ENCODE measurements at regions not wholly inside any gene's neighbourhood (a gene's known extent, or its start where the extent isn't known, plus 50 kb on each side); places are given as distances from the start of the nearest gene placed in this dataset.

DNA sequence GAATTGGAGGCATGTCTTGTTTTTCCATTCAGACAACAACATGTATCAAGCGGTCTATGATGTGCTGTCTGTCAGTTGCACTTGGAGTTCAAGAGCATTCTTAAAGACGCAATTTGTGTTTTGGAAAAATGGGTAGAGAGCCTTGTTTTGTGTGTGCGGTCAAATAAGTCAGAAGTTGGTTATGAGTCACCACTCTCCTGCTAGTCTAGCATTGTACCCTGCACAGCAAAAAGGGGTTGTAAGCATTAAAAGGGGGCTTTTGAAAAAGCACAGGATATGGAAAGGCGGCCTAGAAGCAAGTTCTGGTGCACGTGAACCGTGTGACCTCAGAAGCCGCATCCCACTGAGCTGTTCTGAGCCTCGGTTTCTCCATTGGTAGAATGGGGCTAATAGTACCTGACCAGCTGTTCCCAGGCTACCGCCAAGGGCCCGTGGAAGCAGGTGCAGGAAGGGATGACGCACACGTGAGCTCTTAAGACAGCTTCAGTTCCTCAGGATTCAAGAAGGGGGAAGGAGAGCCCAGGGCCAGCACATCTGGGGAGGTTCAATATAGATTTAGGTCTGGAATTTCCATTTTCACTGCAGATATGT, 61.6 kb upstream of the SNX9 start:
- Histone ChIP-seq H3K9ac (ENCODE audit: low read depth, low read length) (no peak overlapping the region), H3K36me3 (ENCODE audit: insufficient read depth, low read length) (no peaks in the 10 kb centered on the region), H3K9me3 (ENCODE audit: control insufficient read depth, insufficient read depth, low read length) (no peaks in the 10 kb centered on the region), H3K4me1 (ENCODE audit: insufficient read depth, low read length) (peaks cover 54% of the 10 kb centered on the region)

DNA sequence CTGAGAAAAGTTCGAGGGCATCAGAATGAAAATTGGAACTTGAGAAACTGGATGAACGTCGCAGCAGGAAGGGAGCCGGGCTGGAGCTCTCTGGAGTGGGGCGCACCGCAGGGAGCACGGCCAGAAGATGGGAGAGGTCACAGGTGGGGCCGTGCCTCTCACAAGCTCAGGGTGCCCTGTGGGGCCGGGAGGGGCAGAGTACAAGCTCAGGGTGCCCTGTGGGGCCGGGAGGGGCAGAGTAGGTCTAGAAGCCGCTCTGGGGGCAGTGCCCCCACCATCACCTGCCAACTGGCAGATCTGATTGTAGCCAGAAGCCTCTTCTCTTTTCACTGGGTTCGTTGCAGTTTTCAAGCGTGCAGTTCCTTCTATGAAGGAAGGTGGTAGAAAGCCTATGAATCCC, 61.1 kb upstream of the SNX9 start:
- Histone ChIP-seq H3K9me3 (ENCODE audit: control insufficient read depth, insufficient read depth, low read length) (no peaks in the 10 kb centered on the region), H3K36me3 (ENCODE audit: insufficient read depth, low read length) (no peaks in the 10 kb centered on the region), H3K4me1 (ENCODE audit: insufficient read depth, low read length) (peaks cover 52% of the 10 kb centered on the region), H3K9ac (ENCODE audit: low read depth, low read length) (no peak overlapping the region)

DNA sequence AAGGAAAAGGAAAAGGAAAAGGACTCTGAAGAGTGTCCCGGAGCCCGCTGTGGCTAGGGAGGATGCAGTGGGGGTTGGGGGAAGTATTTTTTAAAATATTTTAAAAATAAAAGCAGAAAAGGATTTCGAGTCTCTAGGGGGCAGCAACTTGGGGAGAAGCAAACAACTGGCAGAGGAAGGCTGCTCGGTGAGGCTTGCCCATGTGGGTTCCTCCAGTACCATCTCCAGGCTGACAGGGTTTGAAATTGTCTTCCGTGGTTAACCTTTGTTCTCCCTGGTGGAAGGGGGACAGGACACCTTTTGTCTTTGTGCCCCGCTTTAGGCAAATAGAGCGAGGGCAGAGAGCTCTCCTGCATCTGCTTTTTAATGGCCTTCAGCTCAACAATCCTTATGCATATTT, 60.4 kb upstream of the SNX9 start:
- H3K4me1 ChIP-seq (ENCODE audit: insufficient read depth, low read length) = peaks cover 48% of the 10 kb centered on the region

DNA sequence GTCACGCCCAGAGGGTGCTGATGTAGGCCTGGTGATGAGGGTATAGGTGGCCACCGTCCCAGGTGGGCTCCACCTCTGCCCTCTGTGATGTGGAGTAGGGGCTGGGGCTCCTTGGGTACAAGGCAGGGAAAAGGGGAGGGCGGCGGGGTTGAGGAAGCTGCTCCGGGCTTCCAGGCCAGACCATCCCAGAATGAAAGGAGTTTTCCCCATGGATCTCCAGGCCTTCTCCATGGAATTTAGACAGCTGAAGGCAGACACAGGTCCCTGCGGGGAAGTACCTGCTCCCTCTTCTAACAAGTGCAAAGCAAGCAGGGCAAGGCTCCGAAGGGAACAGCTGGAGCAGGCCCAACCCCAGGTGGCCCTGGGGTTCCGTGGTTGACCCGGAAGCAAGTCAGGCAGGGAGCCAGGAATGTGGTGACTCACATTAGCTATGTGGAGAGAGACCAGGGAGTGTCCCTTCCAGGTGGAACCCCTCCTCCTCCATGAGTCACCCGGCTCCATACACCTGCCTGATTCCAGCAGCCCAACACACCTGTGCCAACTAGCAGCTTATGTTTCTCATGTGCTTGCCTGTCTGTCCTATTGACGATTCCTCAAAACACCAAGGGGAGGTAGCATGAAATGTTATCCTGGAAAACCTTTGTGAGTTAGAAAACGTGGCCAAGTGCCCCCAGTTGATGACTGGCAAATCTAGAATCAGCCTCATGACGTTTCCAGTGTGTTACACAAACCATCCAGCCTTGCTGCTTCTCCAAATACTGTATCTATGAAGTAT, 59.7 kb upstream of the SNX9 start:
- peak overlapping the region; percentile 19 for H3K9ac ChIP-seq (ENCODE audit: low read depth, low read length)
- H3K4me1 ChIP-seq (ENCODE audit: insufficient read depth, low read length) = peaks cover 52% of the 10 kb centered on the region

More for the DNA sequence above, 60.4 kb upstream of the SNX9 start:
- Histone ChIP-seq H3K36me3 (ENCODE audit: insufficient read depth, low read length) (no peaks in the 10 kb centered on the region), H3K9me3 (ENCODE audit: control insufficient read depth, insufficient read depth, low read length) (no peaks in the 10 kb centered on the region), H3K9ac (ENCODE audit: low read depth, low read length) (peak overlapping the region; percentile 7)

DNA sequence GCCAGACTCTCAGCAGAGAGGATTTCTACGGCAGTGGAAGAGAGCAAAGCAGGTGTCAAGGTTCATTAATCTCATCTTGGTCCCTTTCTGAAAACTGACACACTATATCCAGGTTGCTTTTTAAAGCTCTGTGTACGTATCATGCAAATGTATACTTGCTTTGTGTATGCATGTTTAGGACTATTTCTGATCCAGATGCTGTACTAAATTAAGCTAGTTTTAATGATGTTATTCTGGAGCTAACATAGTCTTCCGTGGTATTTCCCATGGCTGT, 59.2 kb upstream of the SNX9 start:
- peaks cover 55% of the 10 kb centered on the region for H3K4me1 ChIP-seq (ENCODE audit: insufficient read depth, low read length)
- H3K9ac ChIP-seq (ENCODE audit: low read depth, low read length) = 0 out of 2 replicates have a peak overlapping the region, but pooled peaks have one; percentile 19
- no peaks in the 10 kb centered on the region for H3K36me3 ChIP-seq (ENCODE audit: insufficient read depth, low read length)
- H3K9me3 ChIP-seq (ENCODE audit: control insufficient read depth, insufficient read depth, low read length) = no peaks in the 10 kb centered on the region

More for the DNA sequence above, 59.7 kb upstream of the SNX9 start:
- Histone ChIP-seq H3K36me3 (ENCODE audit: insufficient read depth, low read length) (no peaks in the 10 kb centered on the region), H3K9me3 (ENCODE audit: control insufficient read depth, insufficient read depth, low read length) (no peaks in the 10 kb centered on the region)

DNA sequence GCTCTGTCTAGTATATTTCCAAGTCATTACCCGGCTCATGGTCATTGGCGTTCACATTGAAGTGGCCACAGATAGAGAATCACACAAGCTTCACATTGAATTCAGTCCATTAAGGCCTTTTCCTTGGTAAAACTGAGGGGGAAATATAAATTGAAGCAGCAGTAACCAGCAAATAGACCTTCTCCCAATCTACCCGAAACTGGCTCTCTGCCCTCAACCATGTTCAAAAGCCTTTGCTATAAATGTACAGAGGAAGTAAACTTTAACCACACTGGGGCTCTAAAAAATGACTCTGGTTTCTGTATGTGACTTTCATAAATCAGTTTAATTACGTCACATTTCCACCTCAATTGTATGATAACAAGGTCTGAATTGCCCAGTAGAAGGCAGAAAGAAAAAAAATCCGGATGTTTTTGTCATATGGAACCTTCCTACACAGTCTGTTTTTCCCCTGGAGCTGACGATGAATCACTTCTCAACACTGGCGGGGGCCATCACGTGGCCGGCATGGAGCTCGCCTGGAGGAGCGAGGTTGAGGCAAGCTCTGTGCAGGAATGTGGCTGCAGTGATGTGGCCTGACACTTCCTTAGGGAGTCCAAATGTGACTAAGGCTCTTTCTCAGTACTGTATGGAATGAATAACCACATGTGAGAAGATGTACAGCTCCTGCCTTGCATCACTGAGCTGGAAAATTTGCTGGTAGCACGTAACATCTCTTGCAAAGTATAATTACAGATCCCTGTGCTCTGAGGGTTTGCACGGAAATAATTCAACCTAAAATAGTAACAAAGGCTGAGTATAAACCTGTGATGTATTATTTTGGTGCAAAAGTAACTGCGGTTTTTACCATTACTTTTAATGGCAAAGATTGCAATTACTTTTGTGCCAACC, 58.6 kb upstream of the SNX9 start:
- no peaks in the 10 kb centered on the region for H3K9me3 ChIP-seq (ENCODE audit: control insufficient read depth, insufficient read depth, low read length)
- H3K9ac ChIP-seq (ENCODE audit: low read depth, low read length) = no peak overlapping the region
- no peaks in the 10 kb centered on the region for H3K36me3 ChIP-seq (ENCODE audit: insufficient read depth, low read length)

DNA sequence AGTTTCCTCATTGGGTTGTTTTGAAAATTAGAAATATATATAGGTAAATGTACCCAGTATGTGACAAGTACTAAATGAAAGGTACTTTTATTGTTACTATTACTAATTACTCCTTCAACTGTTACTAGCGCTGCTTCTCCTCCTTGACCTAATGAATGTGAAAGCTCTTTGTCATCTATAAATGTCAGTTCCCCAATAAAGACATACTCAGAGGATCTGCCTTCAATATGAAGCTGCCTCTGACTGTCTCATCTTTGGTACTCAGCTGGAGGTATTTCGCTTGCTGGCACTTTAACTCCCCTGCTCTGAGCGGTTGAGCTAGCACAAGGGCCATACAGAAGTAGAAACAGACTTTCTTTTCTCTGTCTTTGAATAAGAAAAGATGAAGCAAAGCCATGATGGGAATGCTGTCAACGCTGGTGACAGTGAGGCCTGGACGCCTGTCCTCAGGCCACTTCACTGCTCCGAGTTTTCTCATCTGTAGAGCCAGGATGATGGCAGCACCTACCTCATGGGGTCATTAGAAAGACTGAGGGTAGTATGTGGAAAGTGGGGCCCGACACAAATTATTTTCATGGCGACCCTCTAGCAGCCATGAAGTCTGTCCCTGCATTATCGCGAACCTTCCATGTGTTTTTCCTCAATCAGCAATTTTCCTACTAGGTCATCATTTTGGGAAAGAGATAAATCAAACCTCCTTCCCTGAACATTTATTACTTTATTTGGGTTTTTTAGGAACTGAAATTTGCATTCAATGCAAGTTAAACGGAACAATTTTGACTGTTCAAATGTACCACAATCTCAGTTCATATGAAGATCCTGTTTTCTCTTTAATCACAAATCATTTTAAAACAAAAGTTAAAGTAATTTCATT, 55.9 kb upstream of the SNX9 start:
- Histone ChIP-seq H3K4me1 (ENCODE audit: insufficient read depth, low read length) (peaks cover 34% of the 10 kb centered on the region), H3K9me3 (ENCODE audit: control insufficient read depth, insufficient read depth, low read length) (no peaks in the 10 kb centered on the region), H3K9ac (ENCODE audit: low read depth, low read length) (no peak overlapping the region), H3K36me3 (ENCODE audit: insufficient read depth, low read length) (no peaks in the 10 kb centered on the region)

More for the DNA sequence above, 58.6 kb upstream of the SNX9 start:
- H3K4me1 ChIP-seq (ENCODE audit: insufficient read depth, low read length) = peaks cover 55% of the 10 kb centered on the region

DNA sequence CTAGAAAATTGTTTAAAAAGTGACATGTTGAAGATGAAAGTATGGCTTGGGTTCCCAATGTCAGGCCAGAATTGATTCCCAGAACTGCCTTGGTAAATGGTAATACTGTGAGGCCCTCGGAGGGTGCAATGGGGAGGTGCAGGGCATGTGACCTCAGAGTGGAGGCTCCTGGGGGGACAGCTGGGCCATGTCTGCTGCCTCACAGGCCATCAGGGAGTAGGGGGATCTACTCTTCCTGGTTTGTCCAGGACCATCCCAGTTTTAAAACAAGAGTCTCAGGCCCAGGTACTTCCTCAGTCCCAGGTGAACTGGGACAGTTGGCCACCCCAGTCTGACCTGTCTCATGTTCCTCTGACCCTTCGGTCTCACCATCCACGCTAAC, 55.3 kb upstream of the SNX9 start:
- H3K4me1 ChIP-seq (ENCODE audit: insufficient read depth, low read length) = peaks cover 30% of the 10 kb centered on the region
- H3K9me3 ChIP-seq (ENCODE audit: control insufficient read depth, insufficient read depth, low read length) = no peaks in the 10 kb centered on the region
- no peak overlapping the region for H3K9ac ChIP-seq (ENCODE audit: low read depth, low read length)
- no peaks in the 10 kb centered on the region for H3K36me3 ChIP-seq (ENCODE audit: insufficient read depth, low read length)

DNA sequence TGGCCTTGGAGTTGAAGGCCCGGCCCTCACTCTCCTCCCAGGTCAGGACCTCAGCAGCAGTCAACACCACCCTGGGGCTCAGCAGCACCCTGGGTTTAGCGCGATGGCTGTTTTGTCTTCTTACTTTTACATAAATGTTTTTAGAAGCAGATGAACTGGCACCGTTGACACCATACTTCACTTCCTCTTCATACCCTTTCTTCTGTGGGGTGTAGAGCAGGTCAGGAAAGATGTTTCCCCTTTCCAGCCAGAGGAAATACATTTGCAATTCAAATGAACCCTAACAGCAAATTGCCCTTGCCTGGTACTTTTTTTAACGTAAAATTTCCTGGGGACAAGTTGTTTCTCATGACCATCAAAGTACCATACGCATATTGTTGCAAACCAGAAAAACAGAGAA, 54.7 kb upstream of the SNX9 start:
- H3K36me3 ChIP-seq (ENCODE audit: insufficient read depth, low read length) = no peaks in the 10 kb centered on the region
- no peak overlapping the region for H3K9ac ChIP-seq (ENCODE audit: low read depth, low read length)
- H3K4me1 ChIP-seq (ENCODE audit: insufficient read depth, low read length) = peaks cover 30% of the 10 kb centered on the region
- no peaks in the 10 kb centered on the region for H3K9me3 ChIP-seq (ENCODE audit: control insufficient read depth, insufficient read depth, low read length)

DNA sequence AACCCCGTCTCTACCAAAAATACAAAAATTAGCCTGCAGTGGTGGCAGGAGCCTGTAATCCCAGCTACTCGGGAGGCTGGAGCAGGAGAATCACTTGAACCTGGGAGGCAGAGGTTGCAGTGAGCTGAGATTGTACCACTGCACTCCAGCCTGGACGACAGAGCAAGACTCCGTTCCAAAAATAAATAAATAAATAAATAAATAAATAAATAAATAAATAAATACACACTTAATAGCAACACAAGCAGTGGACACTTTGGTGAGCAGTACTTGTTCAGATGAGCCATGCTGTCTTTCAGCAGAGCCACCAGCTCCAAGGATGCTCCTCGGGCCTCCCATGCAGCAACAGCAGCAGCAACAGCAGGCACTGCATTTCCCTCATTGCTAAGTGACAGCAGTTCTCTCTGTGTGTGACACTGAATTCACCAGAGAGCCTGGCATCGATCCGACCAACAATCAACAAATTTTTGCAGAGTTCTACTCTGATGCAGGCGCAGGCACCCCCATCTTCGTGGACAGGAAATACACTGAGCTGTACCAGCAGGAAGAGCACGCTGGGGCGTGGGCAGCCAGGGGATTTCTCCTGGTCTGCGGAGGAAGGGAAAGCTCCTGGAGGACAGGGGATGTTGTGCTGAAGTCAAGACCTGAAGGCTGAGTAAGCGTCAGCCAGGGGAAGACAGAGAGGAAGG, 54.0 kb upstream of the SNX9 start:
- no peaks in the 10 kb centered on the region for H3K36me3 ChIP-seq (ENCODE audit: insufficient read depth, low read length)
- no peaks in the 10 kb centered on the region for H3K9me3 ChIP-seq (ENCODE audit: control insufficient read depth, insufficient read depth, low read length)
- no peak overlapping the region for H3K9ac ChIP-seq (ENCODE audit: low read depth, low read length)
- peaks cover 30% of the 10 kb centered on the region for H3K4me1 ChIP-seq (ENCODE audit: insufficient read depth, low read length)

DNA sequence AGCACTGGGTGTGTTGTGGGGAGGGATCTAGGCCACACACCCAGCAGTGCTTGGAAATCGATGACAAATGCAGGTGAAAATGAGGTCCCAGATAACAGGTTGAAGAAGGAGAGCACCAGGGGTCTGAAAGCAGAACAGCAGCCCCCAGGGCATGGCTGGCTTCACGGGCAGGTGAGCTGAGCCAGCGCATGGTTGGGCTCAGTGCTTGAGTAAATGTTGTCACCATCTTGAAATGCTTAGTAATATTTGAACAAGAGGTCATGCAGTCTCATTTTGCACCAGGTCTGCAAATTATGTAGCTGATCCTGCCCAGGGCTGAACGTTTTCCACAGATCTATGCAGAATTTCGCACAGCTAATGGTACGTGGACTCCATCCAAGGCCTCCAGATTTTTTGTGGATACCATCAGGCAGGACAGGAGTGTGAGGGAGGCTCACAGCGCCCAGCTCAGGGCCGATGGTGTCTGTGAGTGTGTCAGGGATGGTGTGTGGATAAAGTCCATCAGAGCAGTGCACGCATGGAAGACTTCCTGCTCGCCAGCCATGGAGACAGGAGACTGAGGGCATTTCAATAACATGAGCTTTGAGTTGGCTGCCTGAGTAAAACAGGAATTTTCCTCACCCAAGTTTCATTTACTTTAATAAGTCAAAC, 53.1 kb upstream of the SNX9 start:
- Histone ChIP-seq H3K9ac (ENCODE audit: low read depth, low read length) (no peak overlapping the region), H3K36me3 (ENCODE audit: insufficient read depth, low read length) (no peaks in the 10 kb centered on the region), H3K4me1 (ENCODE audit: insufficient read depth, low read length) (peaks cover 21% of the 10 kb centered on the region), H3K9me3 (ENCODE audit: control insufficient read depth, insufficient read depth, low read length) (no peaks in the 10 kb centered on the region)

DNA sequence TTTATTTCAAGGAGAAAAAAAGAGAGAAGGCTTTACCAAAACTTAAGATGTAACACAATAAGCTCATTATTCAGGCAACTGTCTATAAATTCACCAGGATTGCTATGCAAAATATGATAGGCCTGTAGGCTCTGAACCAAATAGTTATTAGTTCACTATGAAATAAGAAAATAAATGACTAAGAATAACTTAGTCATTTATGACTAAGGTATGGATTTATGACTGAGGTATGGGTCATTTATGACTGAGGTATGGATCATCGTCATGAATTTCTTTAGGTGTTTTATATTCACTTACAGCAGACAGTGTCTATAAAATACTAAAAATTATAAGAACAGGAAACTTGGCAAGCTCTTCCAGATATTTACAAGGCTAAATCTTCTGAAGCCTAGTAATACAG, 52.1 kb upstream of the SNX9 start:
- 0 out of 2 replicates have a peak, but pooled peaks cover 2% of the 10 kb centered on the region for H3K9me3 ChIP-seq (ENCODE audit: control insufficient read depth, insufficient read depth, low read length)
- H3K9ac ChIP-seq (ENCODE audit: low read depth, low read length) = no peak overlapping the region
- no peaks in the 10 kb centered on the region for H3K36me3 ChIP-seq (ENCODE audit: insufficient read depth, low read length)
- peaks cover 19% of the 10 kb centered on the region for H3K4me1 ChIP-seq (ENCODE audit: insufficient read depth, low read length)

DNA sequence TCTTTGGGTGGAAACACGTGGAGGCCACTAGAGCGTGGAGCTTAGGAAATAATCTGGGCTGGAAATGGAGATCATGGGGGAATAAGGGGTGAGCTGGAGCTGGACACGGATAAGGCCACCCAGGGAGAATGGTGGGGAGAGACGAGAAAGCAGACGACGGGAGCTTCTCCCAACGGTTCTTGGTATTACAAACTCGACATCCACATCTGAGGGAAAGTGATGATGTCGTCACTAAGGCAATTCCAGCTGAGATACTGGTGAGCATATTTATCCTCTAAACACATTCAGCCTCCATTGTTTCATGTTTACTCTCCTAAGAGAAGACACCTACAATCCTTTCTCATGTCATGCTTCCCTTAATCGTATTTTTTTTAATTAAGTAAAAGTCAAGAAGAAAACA, 50.2 kb upstream of the SNX9 start:
- peaks cover 6% of the 10 kb centered on the region; the same call in 1 of the 2 replicates for H3K9me3 ChIP-seq (ENCODE audit: control insufficient read depth, insufficient read depth, low read length)
- peaks cover 19% of the 10 kb centered on the region for H3K4me1 ChIP-seq (ENCODE audit: insufficient read depth, low read length)
- no peak overlapping the region for H3K9ac ChIP-seq (ENCODE audit: low read depth, low read length)
- H3K36me3 ChIP-seq (ENCODE audit: insufficient read depth, low read length) = no peaks in the 10 kb centered on the region
